ENCODE measurements at regions not wholly inside any gene's neighbourhood (a gene's known extent, or its start where the extent isn't known, plus 50 kb on each side); places are given as distances from the start of the nearest gene placed in this dataset.

DNA sequence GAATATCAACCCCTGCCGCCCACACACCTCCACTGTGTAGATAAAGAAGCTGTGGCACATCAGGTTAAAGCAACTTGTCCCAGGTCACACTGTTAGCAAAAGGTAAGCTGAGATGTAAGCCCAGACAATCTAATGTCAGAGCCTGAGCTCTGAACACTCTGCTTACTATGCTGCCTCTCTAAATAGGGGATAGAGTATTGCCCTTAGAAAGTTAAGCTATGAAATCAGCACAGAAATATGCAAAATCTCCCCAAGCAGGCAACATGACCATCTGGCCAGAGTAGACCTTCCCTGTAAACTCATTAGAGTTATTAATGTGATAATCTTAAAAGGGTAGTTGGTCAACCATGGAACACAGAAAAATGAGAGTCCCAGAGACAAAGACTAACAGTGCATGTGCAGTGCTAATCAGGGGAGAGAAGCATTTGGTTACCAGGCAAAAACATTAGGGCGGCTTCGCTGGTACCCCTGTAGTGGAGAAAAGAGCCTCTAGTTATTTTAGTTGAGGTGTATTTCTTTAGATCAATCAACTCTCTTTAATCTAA is 171.0 kb downstream of the BTG1 start:
- in situ Hi-C loops (cut with MboI; ENCODE audit: low sequenced_read_pairs) = no loop called here

DNA sequence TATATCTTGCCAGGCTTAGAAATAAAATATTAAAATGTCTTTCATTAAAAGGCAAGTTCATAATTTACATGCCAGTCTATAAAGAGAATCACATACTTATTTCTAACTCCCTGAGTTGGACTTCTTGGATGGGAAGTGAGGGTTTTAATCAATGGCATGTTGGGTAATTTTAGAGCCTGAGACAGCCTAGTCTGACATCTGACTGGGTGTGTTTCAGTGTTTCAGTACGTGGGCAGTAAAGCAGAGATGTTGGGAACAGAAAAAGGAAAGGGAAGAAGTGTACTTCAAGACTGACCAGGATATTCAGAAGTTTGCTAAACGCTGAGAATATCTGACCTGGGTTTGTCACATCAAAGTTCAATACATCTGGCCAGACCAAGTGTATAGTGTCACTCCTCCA is 171.8 kb downstream of the BTG1 start:
- in situ Hi-C loops (cut with MboI; ENCODE audit: low sequenced_read_pairs) = no loop called here

DNA sequence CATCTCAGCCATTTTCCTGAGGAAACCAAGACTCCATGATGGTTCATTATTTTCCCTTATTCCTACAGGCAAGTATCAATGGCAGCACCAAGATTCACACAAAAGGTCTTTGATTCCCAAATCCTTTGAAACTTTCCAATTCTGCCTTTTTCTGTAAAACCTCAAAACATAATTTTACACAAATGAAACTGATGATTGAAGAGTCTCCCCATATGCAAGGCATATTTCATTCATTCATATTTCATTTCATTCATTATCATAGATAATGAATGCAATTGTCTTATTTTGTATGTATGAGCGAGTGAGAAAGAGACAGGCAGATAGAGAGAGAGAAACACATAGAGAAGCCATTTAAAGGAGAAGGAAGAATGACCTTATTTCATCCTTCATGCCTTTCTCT is 172.8 kb downstream of the BTG1 start:
- in situ Hi-C loops (cut with MboI; ENCODE audit: low sequenced_read_pairs) = no loop called here

DNA sequence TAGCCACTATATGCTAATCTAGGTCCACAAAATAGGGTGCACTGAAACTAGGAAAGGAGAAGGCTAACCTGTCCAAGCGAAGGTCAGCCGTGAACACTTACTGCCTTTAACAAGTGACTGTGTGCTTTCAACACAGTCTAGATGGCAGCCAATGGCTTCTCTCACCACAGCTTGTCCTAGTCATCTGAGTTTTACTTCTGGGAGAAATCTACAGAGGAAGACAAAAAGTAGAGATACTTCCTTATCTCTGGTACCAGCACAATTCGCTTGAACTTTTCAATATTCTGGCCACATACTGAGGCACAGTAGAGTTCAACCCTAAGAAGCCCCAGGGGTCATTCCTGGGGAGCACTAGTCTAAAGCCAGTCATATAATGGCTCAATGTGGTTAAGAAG is 176.9 kb downstream of the BTG1 start:
- in situ Hi-C loops (cut with MboI; ENCODE audit: low sequenced_read_pairs) = no loop called here

DNA sequence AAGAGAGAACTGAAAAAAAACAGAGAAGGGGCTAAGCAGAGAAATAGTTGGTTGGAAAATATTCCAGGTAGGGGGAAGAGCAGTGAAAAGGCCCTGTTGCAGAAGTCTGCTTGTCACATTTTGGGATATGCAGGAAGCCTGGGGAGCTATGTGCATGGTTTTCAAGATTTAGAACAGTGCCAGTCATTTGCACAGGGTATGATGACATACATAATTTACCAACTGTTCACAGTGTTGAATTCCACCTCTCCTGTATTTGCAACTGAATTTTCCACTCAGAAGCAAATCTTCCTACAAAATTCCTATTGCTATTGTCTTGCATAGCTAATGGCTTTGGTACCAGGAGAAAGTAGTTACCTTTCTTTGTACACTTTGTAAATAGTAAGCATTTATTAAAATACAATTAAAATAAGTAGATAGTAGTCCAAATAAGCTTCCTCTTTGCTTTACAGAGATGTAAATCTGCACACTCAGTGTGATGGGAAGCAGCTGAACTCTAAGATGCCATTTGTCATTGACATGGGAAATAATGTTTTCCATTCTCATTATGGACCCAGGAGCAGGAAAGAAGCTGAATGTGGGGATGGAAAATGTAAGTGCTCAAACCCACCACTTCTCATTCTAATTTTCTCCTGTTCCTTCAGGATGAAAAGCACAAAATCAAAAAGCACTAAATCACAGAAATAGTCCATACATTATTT is 177.4 kb downstream of the BTG1 start:
- in situ Hi-C loops (cut with MboI; ENCODE audit: low sequenced_read_pairs) = no loop called here

DNA sequence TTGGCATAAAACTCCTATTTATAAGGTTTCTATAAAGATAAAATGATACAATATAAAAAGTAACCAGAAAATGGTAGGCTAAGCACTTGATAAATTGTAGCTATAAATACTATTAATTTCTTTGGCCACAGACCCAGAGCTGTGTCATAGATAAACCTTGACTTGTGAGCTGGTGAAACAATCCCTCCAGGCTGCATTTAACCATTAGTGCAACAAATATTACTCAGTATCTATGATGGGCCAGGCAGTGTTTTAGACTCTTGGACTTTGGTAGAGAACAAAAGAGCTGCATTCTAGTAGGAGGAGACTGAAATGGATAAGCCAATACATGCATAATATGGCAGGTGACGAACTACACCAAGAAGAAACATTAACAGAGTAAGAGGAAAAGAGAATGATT is 178.1 kb downstream of the BTG1 start:
- in situ Hi-C loops (cut with MboI; ENCODE audit: low sequenced_read_pairs) = no loop called here

DNA sequence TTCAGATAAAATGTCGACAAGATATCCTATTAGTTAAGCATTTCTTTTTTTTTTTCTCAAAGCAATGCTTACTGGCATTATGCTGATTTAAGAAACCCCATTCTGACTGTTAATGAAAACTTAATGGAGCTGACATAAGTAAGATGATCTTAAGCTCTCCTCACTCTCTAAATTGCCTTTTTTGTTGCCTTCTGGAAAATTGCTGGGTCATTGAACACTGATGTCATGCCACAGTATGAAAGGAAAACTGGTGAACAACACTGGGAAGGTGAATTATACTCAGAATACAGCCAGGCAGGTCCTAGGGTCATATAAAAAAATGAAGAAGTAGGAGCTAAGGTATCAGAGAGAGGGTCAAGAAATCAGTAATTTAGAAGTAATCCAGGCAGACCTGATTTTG is 179.9 kb downstream of the BTG1 start:
- in situ Hi-C loops (cut with MboI; ENCODE audit: low sequenced_read_pairs) = no loop called here

DNA sequence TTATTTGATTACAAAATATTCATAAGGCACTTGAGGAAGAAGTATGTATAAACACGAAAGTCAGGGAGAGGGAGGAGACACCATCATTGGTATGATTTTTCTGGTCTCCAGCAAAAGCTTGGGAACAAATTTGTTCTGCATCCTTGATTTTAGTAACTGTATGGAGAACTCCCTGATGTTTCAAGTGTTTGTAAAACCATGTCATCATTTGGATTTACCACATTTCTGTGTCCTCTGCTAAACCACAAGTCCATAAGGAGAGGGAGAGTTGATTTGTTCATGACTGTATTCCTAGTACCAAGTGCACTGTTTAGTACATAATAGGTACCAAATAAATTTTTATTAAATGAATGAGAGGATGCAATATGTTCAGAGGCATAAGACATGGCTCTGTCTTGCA is 181.1 kb downstream of the BTG1 start:
- in situ Hi-C loops (cut with MboI; ENCODE audit: low sequenced_read_pairs) = no loop called here

DNA sequence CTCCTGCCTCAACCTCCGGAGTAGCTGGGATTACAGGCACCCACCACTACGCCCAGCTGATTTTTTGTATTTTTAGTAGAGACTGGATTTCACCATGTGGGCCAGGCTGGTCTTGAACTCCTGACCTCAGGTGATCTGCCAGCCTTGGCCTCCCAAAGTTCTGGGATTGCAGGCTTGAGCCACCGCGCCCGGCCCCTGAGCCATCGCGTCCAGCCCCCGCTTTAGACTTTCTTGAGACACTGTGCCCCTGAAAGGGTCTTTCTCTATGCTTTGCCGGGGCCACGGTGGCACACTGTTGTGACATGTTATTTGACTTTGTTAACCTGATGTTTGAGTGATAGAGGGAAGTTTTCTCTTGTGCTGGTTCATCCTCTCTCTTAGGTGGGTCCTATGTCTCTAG is 186.4 kb downstream of the BTG1 start:
- in situ Hi-C loops (cut with MboI; ENCODE audit: low sequenced_read_pairs) = no loop called here

DNA sequence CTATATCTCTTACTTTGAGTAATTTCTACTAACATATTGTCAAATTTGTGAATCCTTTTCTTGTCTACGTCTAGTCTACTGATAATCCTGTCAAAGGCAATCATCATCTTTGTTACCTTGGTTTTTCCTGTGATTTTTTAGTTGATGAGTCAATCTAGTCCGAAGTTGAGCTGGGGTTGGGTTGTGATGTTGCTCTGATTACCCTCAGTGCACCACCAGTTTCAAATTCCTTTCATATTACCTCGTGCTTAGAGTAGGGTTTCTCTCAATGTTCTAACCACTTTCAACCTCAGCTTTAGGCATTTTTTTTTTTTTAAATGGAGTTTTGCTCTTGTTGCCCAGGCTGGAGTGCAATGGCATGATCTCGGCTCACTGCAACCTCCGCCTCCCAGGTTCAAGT is 186.8 kb downstream of the BTG1 start:
- in situ Hi-C loops (cut with MboI; ENCODE audit: low sequenced_read_pairs) = no loop called here

DNA sequence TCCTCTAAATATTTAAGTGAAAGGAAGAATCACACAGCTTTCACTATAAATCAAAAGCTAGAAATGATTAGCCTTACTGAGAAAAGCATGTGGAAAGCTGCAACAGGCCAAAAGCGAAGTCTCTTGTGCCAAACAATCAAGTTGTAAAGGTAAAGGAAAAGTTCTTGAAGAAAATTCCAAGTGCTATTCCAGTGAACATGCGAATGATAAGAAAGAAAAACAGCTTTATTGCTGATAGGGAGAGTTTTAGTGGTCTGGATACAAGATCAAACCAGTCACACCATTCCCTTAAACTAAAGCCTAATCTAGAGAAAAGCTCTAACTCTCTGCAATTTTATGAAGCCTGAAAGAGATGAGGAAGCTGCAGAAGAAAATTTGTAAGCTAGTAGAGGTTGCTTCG is 190.9 kb downstream of the BTG1 start:
- in situ Hi-C loops (cut with MboI; ENCODE audit: low sequenced_read_pairs) = no loop called here

DNA sequence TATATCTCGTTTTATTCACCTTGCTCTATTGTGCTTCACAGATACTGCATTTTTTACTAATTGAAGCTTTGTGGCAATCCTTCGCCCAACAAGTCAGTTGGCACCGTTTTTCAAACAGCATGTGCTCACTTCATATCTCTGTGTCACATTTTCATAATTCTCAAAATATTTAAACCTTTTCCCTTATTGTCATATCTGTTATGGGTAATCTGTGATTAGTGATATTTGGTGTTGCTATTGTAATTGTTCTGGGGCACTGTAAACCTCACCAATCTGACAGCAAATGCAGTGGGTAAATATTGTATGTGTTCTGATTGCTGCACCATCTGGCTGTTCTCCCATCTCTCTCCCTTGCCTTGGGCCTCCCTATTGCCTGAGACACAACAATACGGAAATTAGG is 191.3 kb downstream of the BTG1 start:
- in situ Hi-C loops (cut with MboI; ENCODE audit: low sequenced_read_pairs) = no loop called here

DNA sequence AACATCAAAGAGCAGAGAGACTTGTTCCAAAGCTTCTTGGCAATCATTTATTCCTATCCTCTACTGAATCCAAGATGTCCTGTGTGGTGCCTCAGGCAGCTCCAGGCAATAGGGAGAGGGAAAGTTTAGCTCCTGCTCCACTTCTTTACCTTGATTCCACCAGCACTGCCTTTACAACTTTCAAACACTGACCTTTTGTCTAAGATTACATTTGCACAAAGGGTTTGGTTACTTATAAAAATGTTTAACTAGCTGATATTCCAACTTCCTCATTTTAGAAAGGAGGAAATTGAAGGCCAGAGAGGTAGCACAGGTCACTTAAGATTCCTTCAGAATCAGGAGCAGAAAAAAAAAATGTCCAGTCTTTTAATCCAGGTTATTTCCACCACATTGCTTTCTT is 192.7 kb downstream of the BTG1 start:
- in situ Hi-C loops (cut with MboI; ENCODE audit: low sequenced_read_pairs) = no loop called here

DNA sequence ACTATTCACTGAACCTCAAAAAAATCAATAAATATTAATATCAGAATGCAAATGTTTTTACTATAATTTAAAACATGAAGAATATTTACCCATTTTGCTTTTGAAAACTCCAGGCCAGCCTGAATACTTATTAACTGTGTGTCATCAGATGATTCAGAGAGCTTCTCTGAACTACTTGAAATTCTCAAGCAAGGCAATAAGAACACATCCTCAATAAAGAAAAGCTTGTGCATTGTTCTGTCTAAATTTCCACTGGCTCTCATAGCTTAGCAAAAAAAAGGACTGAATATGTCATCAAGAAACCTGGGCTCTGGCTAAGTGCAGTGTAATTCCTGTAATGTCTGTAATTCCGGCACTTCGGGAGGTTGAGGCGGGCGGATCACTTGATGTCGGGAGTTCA is 194.1 kb downstream of the BTG1 start:
- in situ Hi-C loops (cut with MboI; ENCODE audit: low sequenced_read_pairs) = no loop called here

DNA sequence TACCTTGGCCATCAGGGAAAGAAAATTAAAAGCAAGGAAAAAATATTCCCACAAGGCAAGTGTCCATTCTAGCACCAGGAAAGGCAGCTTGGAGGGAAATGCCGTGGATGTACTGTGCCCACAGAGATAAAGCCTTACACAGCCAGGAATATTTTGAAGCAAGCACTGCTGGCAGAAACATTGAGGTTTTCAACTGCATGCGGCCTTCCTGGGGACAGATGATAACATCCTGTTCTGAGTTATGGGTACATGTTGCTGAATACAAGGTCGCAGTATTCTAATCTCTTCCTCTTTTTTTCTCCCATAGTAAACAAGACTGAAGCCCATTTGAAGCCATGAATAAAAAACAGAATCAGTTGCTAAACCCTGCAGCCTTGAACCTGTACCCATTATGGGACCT is 197.1 kb downstream of the BTG1 start:
- in situ Hi-C loops (cut with MboI; ENCODE audit: low sequenced_read_pairs) = no loop called here

DNA sequence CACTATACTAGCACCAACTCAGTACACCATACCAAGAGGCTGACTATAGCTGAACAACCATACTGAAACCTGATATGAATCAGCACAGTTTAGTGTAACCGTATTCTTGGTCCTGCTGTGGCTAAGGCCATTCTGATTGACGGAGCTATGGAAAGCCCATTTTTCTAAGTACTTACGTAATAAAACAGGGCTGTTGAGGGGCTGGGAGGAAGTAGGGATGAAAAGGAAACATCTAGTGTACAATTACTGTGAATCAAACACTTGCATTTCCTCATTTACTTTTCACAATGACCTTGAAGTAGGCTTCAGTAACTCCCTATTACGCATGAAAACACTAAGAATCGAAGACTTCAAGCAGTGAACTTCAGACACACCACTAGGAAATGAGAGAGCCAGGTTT is 198.2 kb downstream of the BTG1 start:
- in situ Hi-C loops (cut with MboI; ENCODE audit: low sequenced_read_pairs) = no loop called here

DNA sequence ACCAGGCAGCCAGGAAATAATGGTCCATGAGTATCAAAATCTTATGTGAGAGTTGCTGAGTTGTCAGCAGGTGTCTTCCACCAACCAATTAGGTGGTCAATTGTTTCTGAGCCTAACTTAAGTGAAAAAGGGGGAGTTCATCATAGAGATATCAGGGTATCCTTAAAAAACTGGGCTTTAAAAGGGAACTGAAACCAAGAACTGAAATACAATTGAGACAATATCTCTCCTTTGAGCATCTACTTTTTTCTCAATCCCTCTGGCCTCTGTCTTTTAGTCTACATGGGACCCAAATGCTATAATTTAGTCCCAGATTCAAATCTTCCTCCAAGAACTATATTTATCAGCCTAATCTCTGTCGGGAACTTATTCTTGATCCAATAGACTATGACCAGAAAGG is 201.0 kb downstream of the BTG1 start:
- in situ Hi-C loops (cut with MboI; ENCODE audit: low sequenced_read_pairs) = no loop called here

DNA sequence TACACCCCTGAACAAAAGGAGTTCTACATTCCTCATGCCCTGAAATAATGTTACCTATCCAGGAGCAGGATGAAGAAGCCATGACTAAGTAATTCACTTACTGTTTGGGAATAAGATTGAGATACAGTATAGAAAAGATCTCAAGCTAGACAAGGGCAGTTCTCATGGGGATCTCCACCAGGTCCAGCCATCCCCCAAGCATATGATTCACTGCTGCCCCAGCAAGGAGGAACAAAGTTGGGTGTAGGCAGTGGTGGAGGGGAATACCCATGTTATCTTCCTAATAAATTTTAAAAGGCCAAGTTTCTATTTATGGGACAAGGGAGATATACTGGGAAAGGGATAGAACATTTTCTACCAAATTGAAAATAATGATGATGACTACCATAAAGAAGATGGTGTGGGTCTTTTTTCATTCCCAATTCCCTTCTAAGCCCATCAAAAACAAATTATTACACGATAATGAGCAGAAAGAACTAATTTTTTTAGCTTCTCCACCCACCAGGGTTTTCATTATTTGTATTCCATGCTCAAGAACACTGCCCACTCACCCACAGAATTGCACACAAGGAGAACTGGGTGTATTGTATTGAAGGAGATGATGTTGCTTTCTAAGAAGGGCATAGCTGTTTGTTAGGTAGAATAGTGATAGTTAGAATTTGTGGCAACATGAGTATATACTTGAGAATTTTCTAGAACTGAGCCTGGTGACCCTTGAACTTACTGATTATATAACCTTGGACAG is 204.6 kb downstream of the BTG1 start:
- in situ Hi-C loops (cut with MboI; ENCODE audit: low sequenced_read_pairs) = no loop called here

DNA sequence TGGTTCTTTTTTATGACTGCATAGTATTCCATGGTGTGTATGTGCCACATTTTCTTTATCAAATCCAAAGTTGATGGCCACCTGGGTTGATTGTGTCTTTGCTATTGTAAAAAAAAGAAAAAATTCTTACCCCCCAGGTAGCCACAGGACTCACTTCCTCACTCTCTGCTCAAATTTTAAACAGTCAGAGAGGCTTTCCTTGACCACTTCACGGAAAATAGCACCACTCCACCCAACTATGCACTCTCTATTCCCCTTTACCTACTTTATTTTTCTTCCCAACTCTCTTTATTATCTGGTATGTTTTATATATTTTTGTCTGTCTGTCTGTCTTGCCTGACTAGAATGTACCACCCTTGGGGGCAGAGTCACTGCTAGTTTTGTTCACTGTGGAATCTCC is 205.3 kb downstream of the BTG1 start:
- in situ Hi-C loops (cut with MboI; ENCODE audit: low sequenced_read_pairs) = no loop called here

DNA sequence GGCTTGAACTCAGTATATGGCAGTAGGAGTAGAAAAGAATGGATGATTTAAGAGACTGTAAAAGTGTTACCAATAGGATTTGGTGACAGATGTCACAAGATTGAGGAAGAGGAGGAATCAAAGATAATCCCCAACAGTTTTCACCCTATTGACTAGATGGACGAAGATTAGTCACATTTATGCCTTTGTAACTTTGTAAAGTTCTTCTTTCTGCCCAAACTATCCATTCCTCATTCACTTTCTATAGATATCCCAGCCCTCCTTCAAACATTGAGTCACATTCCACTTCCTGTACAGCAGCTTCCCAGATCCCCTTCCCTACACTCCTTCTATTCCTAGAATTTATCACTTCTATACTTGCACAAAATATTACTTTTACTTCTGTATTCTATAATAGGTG is 207.9 kb downstream of the BTG1 start:
- in situ Hi-C loops (cut with MboI; ENCODE audit: low sequenced_read_pairs) = no loop called here

DNA sequence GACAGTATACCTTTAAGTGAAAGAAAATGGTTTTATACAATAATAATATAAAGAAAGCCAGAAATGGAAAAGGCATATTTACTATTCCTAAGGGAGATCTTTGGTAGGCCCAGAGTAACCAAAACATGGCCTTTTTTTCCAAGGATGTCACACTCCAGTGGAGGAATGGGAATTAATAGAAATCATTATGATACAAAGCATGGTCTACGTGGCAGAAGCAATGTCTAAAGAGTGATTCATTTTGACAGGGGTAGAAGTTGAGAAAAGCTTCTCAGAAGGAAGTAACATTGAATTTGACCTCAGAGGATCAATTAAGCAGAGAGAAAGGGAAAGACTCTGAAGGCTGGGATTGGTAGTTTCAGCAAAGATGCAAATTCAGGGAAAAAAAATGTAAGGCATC is 208.6 kb downstream of the BTG1 start:
- in situ Hi-C loops (cut with MboI; ENCODE audit: low sequenced_read_pairs) = no loop called here

DNA sequence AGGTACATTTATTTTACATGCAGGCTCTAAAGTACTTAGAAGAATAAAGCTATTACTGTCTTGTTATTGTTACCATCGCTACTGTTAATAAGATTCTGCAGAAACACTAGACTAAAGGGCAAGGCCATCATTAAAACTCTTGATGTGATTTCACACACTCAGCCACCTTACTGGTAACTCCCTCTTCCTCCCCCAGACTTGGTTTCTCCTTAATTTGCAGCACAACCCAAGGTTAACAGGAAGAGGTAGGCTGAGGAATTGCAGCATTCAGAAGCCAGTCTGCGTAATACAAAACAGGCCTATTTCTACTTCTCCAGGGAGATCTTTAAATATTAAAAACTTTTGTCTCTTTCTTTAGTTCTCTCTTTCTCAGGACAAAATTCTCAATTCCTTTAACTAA is 210.3 kb downstream of the BTG1 start:
- in situ Hi-C loops (cut with MboI; ENCODE audit: low sequenced_read_pairs) = no loop called here

DNA sequence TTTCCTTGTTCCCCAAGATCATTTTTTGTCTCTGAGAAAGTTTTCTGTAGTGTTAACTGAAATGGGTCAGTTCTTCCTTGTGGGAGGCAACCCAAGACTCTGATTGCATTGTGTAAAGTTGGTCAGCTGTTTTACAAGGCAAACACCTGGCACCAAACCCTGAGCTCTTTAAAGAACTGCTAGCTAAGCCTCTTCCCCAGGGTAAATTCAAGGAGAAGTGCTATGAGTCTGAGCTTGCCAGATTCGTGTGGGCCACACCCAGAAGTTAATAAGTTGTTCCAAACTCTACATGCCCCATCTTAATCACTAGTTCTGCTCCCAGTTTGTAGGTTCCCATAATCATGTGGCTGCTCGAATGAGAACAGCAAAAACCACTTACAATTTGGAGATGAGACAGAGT is 214.5 kb downstream of the BTG1 start:
- in situ Hi-C loops (cut with MboI; ENCODE audit: low sequenced_read_pairs) = no loop called here

Measured in HL-60/S4 (cell line).